HG02973 (cell line): ENCODE measurements at regions not wholly inside any gene's neighbourhood (a gene's known extent, or its start where the extent isn't known, plus 50 kb on each side); places are given as distances from the start of the nearest gene placed in this dataset.
"Not testable (repeated sequence)": the region's sequence is repeated elsewhere in the genome, so short reads cannot be mapped to it uniquely, and the experiment has no call there.

Source experiments
- ATAC-seq: cut with Tn5 transposase; IDR thresholded peaks from one replicate; pipeline ENCODE4 v1.9.1; 2021; ENCODE audit warnings: moderate library complexity; ENCODE audit not compliant: unreplicated experiment

DNA sequence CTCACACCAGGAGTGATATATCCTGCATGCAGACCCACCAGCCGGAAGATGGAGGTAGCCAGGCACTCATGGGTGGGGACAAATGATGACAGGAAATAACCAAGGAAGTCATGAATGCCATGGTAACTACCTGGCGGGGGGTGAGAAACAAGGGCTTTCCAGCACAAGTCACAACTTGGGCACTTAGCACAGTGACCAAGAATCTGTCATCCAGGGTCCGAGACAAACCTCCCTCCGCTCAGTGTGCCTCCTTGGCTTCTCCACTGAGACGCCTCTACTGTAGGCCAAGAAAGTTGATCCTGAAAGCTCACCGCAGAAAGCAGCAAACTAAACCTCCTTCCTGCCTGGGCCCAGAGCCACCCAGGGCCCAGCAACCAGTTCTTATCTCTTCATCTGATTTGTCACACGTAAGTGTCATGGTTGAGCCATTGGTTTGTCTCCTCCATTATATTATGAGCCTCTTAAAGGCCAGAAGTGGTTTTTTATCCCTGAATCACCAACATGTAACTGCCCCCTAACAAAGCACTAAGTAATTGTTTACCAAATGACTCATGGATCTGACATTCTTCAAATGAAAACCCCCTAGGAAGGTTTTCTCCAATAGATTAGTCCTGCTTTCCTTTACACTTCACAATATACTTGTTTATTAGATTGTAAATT is 84.3 kb upstream of the TAB2 start:
- ATAC-seq: no peak

DNA sequence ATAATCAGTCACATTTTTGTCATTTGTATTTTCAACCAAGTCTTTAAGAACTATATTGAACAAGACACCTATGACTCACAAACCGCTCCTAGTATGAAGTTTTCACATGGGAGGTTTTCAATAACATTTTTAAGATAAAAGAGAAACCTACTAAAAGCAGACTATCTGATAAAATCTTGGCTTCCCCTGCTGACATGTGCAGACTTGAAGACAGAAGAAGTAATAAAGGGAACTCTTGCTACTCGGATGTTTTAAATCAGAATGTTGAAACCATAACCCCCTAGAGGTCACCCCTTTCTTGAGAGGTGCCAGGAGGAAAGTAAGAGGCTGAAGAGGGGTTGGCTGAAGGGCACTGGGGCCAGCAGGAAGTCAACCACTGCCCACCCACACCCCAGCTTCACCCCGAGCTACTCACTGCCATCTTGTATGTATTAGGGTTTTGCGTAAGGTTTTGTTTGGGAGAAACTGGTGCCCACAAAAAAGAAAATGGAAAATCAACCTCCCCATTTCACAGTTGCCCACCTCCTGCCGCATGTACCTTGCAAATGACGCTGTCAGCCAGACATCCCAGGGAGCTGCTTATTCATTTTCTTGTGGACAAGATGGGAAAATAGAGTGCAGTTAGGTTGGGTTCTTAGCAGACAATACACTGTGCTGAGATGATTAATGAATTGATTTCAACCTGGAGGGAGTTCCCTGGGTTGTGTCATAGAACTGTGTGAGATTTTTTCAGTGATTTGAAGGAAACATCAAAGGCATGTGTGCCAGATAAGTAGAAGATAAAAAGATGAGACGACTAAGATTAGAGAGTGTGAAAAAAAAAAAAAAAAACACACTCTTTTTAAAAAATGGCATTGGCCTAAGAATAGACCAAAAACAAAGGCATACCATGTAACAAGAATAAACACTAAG is 83.2 kb upstream of the TAB2 start:
- no peak for ATAC-seq

DNA sequence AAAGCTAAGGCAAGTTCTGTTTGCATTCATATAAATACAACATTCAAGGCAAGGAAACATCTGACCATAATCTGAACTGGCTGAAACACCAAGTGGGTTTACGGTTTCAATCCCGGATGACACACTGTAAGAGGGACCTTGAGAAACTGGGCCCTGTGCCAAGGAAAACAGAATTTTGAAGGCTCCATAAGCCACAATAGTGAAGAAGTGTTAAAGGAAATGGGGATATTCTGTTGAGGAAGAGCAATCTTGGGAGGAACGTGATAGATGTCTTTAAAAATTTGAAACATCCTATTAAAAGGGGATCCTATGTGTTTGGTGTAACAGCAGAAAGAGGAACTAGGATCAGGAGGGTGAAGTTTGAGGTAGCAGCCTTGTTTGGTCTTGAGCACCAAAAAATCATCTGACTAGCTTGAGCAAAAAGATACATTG is 82.4 kb upstream of the TAB2 start:
- peak; percentile 87 for ATAC-seq

DNA sequence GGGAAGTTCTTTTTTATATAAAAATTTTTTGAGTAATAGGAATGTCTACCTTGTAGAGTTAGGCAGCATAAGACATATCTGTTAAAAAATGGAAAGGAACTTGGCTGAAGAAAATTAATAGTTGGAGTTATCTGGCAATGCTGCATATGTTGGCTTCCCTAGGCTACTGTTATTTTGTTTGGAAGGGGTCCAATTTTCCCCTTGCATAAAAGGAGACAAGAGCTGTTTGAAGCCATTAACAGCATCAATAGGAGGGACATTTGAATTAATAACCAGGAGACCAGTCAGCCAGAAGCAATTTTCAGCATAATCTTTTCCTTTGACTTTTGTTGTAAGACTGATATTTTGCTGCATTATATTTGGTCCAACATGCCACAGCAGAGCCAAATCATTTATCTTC is 80.9 kb upstream of the TAB2 start:
- ATAC-seq: no peak

- ATAC-seq: no peak
These were observed 80.0 kb upstream of the TAB2 start for GRCh38 chr6:149237464-149237863.

- ATAC-seq: no peak
These were observed 77.8 kb upstream of the TAB2 start for GRCh38 chr6:149239573-149240209.

DNA sequence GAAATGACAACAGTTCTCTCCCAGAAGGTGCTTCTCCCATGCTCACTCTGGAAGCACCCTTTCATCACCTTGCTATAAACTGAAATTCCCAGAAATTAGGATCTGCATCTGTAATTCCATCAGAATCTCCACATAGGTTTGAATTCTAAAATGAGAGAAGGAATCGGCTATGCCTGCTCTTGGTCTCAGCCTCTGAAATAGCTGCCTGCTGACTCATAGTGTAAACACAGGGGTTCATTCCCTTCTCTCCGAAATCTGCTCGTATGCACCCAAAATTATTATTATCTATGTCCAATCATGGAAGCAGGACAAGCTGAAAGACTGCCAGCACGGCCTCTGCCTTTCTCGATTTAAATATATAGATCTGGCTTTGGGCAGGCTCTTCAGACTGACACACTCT is 74.6 kb upstream of the TAB2 start:
- ATAC-seq: no peak

GRCh38 chr6:149244105-149244504 is 73.4 kb upstream of the TAB2 start:
- no peak for ATAC-seq

GRCh38 chr6:149246691-149247384 is 70.7 kb upstream of the TAB2 start:
- ATAC-seq: peak; percentile 76

DNA sequence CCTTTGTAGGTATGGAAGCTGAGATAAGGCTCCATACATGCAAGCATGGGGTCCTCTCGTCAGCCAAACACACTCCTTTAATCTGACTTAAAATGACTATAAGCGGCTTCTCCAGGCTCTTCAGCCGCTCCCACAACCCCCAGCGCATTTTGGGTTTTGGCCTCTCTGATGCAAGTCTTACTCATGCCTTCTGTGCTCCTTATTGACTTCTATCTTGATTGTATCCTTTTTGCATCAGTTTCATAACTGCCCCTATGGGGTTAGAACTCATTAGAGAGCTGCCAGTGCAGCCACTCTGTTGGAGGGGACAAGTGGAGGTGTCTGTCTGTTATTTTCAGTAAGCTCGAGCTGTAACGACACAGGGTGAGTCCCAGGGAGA is 70.1 kb upstream of the TAB2 start:
- no peak for ATAC-seq

DNA sequence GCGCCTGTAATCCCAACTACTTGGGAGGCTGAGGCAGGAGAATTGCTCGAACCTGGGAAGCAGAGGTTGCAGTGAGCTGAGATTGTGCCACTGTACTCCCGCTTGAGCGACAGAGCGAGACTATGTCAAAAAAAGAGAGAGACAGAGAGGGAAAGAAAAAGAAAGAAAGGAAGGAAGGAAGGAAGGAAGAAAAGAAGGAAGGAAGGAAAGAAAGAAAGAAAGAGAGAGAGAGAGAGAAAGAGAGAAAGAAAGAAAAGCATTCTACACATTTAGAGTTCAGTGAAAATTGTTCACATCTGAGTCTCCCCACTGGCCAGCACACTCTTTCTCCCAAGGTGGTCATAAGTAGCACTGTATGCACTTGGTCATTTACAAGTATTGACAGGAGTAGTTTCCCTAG is 69.2 kb upstream of the TAB2 start:
- ATAC-seq: not testable (repeated sequence)

DNA sequence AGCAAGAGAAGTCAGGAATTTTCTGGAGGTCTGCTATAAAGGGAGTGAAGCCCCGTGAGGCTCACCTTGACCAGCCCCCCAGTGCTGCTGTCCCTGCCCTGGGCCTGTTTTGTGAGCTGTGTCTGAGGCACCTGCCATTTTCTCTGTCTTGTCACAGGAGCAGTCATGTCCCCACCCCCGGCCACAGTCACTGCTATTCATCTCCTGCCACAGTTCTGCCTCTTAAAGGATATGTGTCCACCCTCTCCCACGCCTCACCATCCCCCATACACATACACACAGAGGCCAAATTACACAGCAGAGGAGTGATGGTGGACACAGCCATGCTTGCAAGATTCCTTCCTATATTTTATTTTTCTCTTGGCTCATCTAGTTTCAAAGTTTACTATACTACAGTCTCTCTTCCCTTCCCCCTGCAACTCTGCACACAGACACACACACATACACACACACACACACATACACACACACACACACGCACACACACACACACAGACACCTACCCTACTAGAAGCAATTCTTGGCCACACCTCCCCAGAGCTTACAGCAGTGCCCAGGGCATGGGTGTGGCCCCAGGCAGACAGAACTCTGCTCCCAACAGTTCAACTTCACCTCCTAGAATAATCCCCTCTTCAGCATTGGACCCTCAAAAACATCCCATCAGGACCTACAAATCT is 68.7 kb upstream of the TAB2 start:
- ATAC-seq: no peak

GRCh38 chr6:149249370-149250357 is 67.8 kb upstream of the TAB2 start:
- no peak for ATAC-seq

DNA sequence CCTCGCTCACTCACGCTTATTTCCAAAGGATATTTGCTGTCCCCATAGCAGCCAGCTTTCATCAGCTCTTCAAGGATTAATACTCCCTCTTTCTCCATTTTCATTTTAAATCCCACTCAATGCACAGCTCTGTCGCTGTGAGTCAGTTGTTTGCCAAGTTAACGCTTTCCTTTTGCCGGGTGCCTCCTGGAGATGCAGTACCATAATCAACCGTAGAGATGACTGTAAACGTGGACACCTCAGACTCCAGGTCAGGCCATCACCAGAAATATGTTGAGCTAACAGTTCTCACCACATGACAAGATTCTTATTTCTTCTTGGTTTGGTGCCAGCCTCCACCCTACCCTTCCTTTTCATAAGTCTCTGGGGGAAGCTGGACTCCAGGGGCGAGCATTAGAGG is 66.6 kb upstream of the TAB2 start:
- no peak for ATAC-seq

DNA sequence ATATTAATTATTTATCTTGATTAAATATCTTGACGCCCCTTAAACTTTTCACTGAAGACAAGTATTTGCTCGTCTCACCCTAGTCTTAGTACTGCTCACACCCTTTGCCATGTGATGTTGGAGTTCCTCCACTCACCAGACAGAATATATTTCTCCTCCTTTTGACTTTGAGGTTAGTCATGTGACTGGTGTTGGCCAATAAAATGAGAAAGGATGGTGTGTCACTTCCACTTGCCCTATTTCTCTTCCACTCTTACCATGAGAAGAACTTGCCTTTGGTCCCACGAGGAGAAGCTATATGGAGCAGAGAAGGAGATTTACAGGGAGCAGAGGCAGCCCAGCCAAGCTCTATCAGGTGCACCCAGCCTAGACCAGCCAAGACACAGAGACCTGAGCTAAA is 64.9 kb upstream of the TAB2 start:
- no peak for ATAC-seq

DNA sequence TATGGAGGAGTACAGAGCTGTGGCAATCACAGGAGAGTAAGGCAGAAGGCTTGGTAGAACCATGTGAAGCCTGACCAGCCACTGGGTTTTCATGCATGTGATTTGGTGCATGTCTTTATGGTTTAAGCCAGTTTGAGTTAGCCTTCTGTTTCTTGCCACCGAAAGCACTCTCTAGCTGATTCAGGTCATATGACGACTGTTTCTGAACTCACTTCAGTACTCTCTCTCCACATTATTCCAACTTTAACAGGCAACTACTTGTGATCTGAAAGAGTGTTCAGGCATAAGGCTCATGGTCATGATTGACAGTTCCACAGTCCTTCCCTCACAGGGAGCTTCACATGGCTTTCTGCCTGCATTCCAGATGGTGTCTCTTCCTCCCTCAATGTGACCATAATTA is 63.3 kb upstream of the TAB2 start:
- ATAC-seq: no peak

DNA sequence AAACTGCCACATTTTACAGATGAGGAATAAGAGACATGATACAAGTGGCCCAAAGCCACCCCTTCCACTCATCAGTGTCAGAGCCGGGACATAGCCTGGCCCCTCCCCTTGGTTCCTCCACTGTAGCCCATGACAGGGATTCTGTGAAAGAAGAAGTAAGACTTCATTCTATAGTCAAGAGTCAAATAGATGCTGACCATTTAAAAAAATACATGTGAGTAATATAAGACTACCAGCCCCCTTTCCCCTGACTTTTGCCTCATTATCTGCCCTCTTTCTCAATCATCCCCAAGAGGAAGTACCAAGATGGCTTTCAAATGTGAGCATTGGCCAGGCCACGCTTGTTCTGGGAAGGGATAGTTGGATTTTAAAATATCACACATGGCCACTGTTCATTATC is 57.8 kb upstream of the TAB2 start:
- no peak for ATAC-seq

DNA sequence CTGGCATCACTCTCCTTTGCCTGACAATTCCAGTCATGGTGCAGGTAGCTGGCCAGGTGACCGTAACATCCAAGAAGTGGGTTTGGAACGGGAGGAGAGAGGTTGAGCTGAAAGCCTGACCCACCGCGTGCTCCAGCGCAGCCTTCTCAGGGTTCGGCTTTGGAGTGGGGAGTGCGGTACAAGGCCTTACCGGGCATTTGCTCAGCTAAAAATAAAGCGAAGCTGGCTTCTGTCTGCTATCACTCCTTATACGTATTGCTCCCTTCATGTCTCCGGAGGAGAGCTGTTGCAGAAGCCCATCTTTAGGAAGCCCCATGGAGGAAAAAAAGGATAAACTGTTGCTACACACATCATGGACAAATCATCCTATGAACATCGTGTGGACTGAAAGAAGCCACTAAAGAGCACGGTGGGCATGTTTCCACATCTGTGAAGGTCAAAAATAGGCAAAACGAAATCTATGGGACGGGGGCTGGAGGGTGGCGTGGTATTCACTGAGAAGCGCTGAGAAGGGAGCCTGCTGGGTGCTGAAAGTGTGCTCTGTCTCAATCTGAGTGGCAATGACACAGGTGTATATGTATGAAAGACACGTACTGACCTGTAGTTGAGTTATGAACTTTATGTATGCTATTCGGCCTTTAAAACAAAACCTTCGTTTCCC is 57.2 kb upstream of the TAB2 start:
- ATAC-seq: no peak
